Bronchial epithelial cell (primary cell): ENCODE measurements at regions not wholly inside any gene's neighbourhood (a gene's known extent, or its start where the extent isn't known, plus 50 kb on each side); places are given as distances from the start of the nearest gene placed in this dataset.

Experiments used
- DNase-seq: peaks from one replicate; pipeline ENCODE4 v3.0.0-alpha.2; 2010; ENCODE audit warnings: low read depth
- FAIRE-seq: peaks from 2 replicates; lab custom pipeline; 2011; peaks lifted over from hg19 to GRCh38; lab: Jason Lieb, UNC
- H3K27me3 ChIP-seq: 2 replicates; pipeline ENCODE4 v1.5.1; 2011; ENCODE audit warnings: low read length; ENCODE audit not compliant: control insufficient read depth, insufficient read depth
- H3K36me3 ChIP-seq: 2 replicates; pipeline ENCODE4 v1.5.1; 2011; ENCODE audit warnings: low read length; ENCODE audit not compliant: control insufficient read depth, insufficient read depth
- H3K4me3 ChIP-seq: 2 replicates; pipeline ENCODE4 v1.5.1; 2011; ENCODE audit warnings: mild to moderate bottlenecking, low read depth, low read length, control low read depth
- TF ChIP-seq, protein P1 (sequence below): IDR thresholded peaks from 2 replicates; pipeline ENCODE4 v1.5.1; 2011; ENCODE audit warnings: mild to moderate bottlenecking, moderate library complexity, low read length, control low read depth, inconsistent platforms; ENCODE audit not compliant: insufficient read depth, severe bottlenecking

DNA sequence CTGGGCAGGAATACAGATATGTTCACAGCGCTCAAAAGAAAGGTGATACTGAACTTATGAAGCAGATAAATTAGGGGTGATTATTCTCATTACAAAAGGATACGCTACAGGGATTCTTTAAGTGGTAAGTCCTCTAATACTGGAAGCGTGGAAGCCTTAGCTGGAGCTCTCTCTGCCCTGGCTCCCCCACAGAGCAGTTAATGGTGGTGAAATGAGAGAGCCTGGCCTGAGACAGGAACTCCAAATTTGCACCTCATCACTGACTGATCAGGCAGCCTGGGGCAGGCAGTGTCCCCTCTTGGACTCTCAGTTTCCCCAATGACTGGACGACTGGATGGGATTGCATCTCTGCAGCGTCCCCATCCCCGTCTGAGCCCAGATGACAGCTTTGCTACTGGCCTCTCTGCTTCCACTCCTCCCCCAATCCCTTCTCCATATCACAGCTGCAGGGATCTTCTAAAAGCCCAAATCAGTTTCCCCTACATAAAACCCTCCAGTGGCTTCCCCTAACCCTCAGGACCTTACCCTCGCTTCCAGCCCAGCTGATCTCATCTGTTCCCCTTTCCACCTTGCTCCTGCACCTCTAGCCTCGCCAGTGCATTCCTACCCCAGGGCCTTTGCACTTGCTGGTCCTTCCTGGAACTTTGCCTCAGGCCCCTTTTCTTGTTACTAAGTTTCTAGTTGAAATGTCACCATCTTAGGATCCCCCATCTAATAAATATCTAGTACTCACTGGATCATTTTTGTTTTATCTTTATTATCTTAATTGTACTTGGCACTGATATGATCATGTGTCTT, 171.7 kb upstream of the LHX5 start:
- no peaks in the 10 kb centered on the region for H3K27me3 ChIP-seq
- no peak for FAIRE-seq

DNA sequence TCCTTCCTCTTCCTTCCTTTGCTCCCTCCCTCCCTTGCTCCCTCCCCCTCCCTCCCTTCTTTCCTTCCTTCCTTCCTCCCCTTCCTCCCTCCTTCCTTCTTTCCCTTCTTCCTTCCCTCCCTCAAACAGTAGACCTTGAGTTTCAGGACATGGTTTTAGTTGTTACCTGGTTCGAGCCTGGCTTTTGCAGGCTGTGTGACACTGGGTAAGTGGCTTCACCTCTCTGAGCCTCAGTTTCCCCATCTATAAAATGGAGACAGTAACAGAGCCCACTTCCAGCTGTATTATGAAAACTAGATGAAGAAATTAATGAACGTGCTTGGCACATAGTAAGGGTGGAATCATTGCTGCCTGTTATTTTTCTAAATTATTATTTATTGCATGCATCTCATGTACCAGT, 171.0 kb upstream of the LHX5 start:
- no peak for DNase-seq
- TF ChIP-seq, protein P1, sequence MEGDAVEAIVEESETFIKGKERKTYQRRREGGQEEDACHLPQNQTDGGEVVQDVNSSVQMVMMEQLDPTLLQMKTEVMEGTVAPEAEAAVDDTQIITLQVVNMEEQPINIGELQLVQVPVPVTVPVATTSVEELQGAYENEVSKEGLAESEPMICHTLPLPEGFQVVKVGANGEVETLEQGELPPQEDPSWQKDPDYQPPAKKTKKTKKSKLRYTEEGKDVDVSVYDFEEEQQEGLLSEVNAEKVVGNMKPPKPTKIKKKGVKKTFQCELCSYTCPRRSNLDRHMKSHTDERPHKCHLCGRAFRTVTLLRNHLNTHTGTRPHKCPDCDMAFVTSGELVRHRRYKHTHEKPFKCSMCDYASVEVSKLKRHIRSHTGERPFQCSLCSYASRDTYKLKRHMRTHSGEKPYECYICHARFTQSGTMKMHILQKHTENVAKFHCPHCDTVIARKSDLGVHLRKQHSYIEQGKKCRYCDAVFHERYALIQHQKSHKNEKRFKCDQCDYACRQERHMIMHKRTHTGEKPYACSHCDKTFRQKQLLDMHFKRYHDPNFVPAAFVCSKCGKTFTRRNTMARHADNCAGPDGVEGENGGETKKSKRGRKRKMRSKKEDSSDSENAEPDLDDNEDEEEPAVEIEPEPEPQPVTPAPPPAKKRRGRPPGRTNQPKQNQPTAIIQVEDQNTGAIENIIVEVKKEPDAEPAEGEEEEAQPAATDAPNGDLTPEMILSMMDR: no peak
- Histone ChIP-seq H3K27me3 (no peaks in the 10 kb centered on the region), H3K36me3 (no peaks in the 10 kb centered on the region), H3K4me3 (no peak overlapping the region)
- no peak for FAIRE-seq

More for the DNA sequence above, 171.7 kb upstream of the LHX5 start:
- Histone ChIP-seq H3K4me3 (no peak overlapping the region), H3K36me3 (no peaks in the 10 kb centered on the region)
- DNase-seq: no peak
- TF ChIP-seq, protein P1: no peak

DNA sequence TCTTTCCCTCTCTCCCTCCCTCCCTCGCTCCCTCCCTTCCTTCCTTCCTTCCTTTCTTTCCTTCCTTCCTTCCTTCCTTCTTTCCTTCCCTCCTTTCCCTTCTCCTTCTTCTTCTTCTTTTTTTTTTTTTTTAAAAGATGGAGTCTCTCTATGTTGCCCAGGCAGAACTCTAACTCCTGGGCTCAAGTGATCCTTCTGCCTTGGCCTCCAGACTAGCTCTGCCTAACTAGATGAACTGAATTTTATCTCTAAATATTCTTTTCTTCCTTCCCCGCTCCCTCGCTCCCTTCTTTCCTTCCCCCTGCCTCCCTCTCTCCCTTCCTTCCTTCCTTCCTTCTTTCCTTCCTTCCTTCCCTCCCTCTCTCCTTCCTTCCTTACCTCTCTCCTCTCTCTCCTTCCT, 170.5 kb upstream of the LHX5 start:
- H3K36me3 ChIP-seq: no peaks in the 10 kb centered on the region
- no peaks in the 10 kb centered on the region for H3K27me3 ChIP-seq
- DNase-seq (no peak), FAIRE-seq (no peak)
- H3K4me3 ChIP-seq: no peak overlapping the region
- TF ChIP-seq, protein P1: no peak

DNA sequence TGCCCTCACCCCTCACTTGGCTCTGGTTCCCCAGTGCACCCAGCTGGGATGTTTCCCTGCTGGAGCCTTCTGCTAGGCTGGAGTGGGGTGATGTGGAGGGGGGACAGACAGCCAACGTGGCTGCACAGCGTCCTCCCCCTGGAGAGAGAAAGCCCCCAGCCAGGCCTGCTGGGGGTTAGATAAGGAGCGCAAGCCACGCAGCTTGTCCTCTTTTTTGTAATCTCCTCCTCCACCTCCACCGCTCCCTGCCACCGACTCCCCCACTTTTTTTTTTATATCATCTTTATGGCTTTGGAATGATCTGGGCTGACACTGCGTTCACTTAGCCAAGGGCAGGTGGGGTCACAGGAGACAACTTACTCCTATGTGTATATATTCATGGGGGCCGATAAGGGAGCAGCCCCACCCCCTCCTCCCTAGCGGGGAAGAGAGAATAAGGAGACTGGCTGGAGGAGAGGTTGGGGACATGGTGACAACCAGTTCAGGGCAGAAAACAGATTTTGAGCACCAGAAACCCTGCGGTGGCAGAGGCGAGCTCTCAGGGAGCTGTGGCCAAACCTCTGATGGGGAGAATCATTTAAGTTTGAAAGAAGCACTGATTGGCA, 169.9 kb upstream of the LHX5 start:
- TF ChIP-seq, protein P1: no peak
- DNase-seq (no peak), FAIRE-seq (no peak)
- Histone ChIP-seq H3K4me3 (no peak overlapping the region), H3K27me3 (no peaks in the 10 kb centered on the region), H3K36me3 (no peaks in the 10 kb centered on the region)

DNA sequence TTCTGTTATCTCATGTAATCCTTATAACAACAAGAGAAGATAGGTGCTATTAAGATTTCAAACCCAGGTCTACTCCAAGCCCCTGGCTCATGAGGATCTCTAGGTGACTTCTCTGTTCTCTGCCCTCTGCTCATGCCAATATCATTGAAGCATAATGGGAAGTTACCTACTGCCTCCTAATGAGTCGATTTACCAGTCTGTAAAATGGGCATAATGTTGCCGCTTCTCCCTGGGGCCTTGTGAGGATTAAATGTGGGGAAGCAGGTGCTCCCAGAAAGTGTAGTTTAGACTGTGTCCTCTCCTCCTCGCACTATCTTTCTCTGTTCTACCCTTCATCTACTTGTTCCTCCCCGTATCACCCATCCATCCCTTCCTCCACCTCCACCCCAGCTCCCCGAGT, 169.2 kb upstream of the LHX5 start:
- no peak for DNase-seq
- no peak overlapping the region for H3K4me3 ChIP-seq
- H3K27me3 ChIP-seq: no peaks in the 10 kb centered on the region
- TF ChIP-seq, protein P1: no peak
- no peak for FAIRE-seq
- H3K36me3 ChIP-seq: no peaks in the 10 kb centered on the region
